ENCODE measurements at regions not wholly inside any gene's neighbourhood (a gene's known extent, or its start where the extent isn't known, plus 50 kb on each side); places are given as distances from the start of the nearest gene placed in this dataset.

GRCh38 chr12:124656947-124657434 lies 89.6 kb upstream of the NCOR2 start:
- H3K27me3 ChIP-seq (replicated peaks in 1 of 2; ENCODE audit: control insufficient read depth in 2 of 2, extremely low read depth in 1 of 2, insufficient read depth in 2 of 2, low read length in 1 of 2) = peaks cover 0 to 30% of the 10 kb centered on the region in 2 experiments
- H3K36me3 ChIP-seq (ENCODE audit: control insufficient read depth in 2 of 2, extremely low read depth in 1 of 2, insufficient read depth in 1 of 2, low read length in 1 of 2) = no peaks in the 10 kb centered on the region
- Mint-ChIP-seq H3K27ac (no peak overlapping the region), H3K27me3 (peaks cover 0 to 9% of the 10 kb centered on the region in 2 donors), H3K36me3 (no peaks in the 10 kb centered on the region), H3K4me3 (no peak overlapping the region), H3K9me3 (peaks cover 0 to 4% (median 0%) of the 10 kb centered on the region in 3 donors), H3K4me1 (peaks cover 0 to 4% (median 3%) of the 10 kb centered on the region in 3 donors)
- peaks cover 0 to 3% of the 10 kb centered on the region in 2 experiments for H3K4me1 ChIP-seq (ENCODE audit: control insufficient read depth in 1 of 2, extremely low read depth in 1 of 2, insufficient read depth in 2 of 2, low read length in 2 of 2)
- H3K4me3 ChIP-seq (ENCODE audit: control insufficient read depth in 1 of 2, extremely low read depth in 1 of 2, low read length in 1 of 2) = no peak overlapping the region
- ATAC-seq (replicated peaks in 1 of 4) (no peak), DNase-seq (no peak)
- no peak overlapping the region for H3K27ac ChIP-seq (ENCODE audit: low read length)
- ChIA-PET CTCF (no interaction called here), POLR2A (no interaction called here)
- H3K9me3 ChIP-seq = no peaks in the 10 kb centered on the region
- WGBS (ENCODE audit: insufficient coverage) = 42% methylated on average over 4 of the region's 8 CpGs

DNA sequence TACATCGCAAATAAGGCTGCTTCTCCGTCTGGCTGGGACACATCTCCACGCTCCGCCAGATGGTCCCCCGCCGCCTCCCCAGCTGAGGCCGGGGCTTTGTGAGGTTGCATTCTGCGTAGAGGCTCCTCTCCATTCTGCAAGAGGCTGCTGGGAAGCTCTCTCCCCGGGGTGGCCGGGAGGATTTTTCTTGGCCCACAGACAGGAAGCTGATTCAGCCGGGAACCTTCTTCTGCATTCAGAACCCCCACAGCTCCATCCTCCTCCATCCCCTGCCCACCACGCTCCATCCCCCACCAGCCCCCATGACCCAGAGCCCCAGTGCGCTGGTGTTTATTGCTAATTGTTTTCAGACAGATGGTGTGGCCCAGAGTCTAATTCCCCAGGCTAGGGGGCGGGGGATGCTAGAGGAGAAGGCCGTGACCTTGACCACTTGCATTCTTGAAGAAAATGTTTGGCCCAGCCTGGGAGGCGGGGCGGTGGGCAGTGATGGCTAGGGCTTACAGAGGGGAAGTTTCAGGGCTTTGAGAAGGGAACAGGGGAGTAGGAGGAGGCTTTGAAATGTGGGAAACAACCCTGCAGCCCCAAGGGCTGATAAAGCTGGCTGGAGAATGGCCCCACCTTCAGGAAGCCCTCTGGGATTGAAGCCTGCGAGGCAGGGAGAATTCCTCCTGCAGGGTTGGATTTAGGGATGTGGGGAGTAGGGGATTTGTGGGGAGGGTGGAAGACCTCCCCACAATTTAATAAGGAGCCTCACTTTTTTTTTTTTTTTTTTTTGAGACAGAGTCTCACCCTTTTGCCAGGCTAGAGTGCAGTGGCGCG lies 88.5 kb upstream of the NCOR2 start:
- POLR2A ChIA-PET = no interaction called here
- Histone ChIP-seq H3K4me1 (ENCODE audit: control insufficient read depth in 1 of 2, extremely low read depth in 1 of 2, insufficient read depth in 2 of 2, low read length in 2 of 2) (peaks cover 0 to 3% of the 10 kb centered on the region in 2 experiments), H3K9me3 (no peaks in the 10 kb centered on the region), H3K27ac (ENCODE audit: low read length) (no peak overlapping the region), H3K4me3 (ENCODE audit: control insufficient read depth in 1 of 2, extremely low read depth in 1 of 2, low read length in 1 of 2) (no peak overlapping the region), H3K36me3 (ENCODE audit: control insufficient read depth in 2 of 2, extremely low read depth in 1 of 2, insufficient read depth in 1 of 2, low read length in 1 of 2) (no peaks in the 10 kb centered on the region), H3K27me3 (replicated peaks in 1 of 2; ENCODE audit: control insufficient read depth in 2 of 2, extremely low read depth in 1 of 2, insufficient read depth in 2 of 2, low read length in 1 of 2) (peaks cover 0 to 30% of the 10 kb centered on the region in 2 experiments)
- no peak for DNase-seq
- ATAC-seq (replicated peaks in 1 of 4) = no peak
- no peaks in the 10 kb centered on the region for H3K36me3 Mint-ChIP-seq
- no peak overlapping the region for H3K4me3 Mint-ChIP-seq
- peaks cover 0 to 4% (median 3%) of the 10 kb centered on the region in 3 donors for H3K4me1 Mint-ChIP-seq
- peaks cover 0 to 4% (median 0%) of the 10 kb centered on the region in 3 donors for H3K9me3 Mint-ChIP-seq
- H3K27ac Mint-ChIP-seq = no peak overlapping the region
- 90% methylated on average over 5 of the region's 20 CpGs for WGBS (ENCODE audit: insufficient coverage)
- CTCF ChIA-PET = no interaction called here
- H3K27me3 Mint-ChIP-seq = peaks cover 0 to 9% of the 10 kb centered on the region in 2 donors

DNA sequence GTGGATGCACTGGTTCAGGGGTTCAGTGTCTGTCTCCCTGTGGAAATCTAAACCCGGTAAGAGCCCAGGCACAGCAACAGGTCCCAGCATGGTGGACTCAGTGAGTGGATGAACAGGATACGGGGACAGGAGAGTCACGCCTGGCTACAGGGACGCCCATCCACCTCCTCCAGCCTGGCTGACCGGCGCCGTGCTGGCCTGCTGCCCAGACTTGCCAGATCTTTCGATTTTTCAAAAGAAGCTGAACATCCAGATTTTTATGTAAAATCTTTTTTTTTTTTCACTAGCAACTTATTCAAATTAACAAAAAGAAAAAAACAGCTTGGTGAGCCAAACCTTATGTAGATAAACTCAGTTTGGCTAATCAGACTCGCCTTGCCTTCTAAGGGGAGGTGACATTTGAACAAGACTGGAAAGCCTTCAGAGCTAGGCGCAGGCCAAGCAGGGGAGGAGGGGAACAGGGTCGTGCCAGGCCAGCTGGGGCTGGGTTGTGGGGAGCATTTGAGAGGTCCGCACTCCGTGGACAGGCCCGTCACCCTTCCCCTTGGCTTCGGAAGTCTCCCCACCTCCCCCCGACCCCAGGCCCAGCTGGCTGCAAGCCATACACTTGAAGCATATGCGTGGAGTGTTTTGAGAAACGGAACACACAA lies 87.8 kb upstream of the NCOR2 start:
- no peaks in the 10 kb centered on the region for H3K9me3 ChIP-seq
- peaks cover 0 to 30% of the 10 kb centered on the region in 2 experiments for H3K27me3 ChIP-seq (replicated peaks in 1 of 2; ENCODE audit: control insufficient read depth in 2 of 2, extremely low read depth in 1 of 2, insufficient read depth in 2 of 2, low read length in 1 of 2)
- Mint-ChIP-seq H3K27ac (no peak overlapping the region), H3K4me3 (no peak overlapping the region), H3K36me3 (no peaks in the 10 kb centered on the region), H3K27me3 (peaks cover 0 to 9% of the 10 kb centered on the region in 2 donors), H3K4me1 (peaks cover 0 to 4% (median 3%) of the 10 kb centered on the region in 3 donors), H3K9me3 (peaks cover 0 to 4% (median 0%) of the 10 kb centered on the region in 3 donors)
- WGBS (ENCODE audit: insufficient coverage) = 77% methylated on average over 15 of the region's 18 CpGs
- H3K4me1 ChIP-seq (ENCODE audit: control insufficient read depth in 1 of 2, extremely low read depth in 1 of 2, insufficient read depth in 2 of 2, low read length in 2 of 2) = peaks cover 0 to 3% of the 10 kb centered on the region in 2 experiments
- ChIA-PET POLR2A (interaction anchor here in 1 of 2 donors (0.6 kb wide), 1 partner anchor 163 kb away, joined by 6 read pairs; no protein-coding TSS in a partner anchor), CTCF (no interaction called here)
- DNase-seq = no peak
- H3K36me3 ChIP-seq (ENCODE audit: control insufficient read depth in 2 of 2, extremely low read depth in 1 of 2, insufficient read depth in 1 of 2, low read length in 1 of 2) = no peaks in the 10 kb centered on the region
- H3K27ac ChIP-seq (ENCODE audit: low read length) = no peak overlapping the region
- H3K4me3 ChIP-seq (ENCODE audit: control insufficient read depth in 1 of 2, extremely low read depth in 1 of 2, low read length in 1 of 2) = no peak overlapping the region
- ATAC-seq (replicated peaks in 1 of 4) = no peak

DNA sequence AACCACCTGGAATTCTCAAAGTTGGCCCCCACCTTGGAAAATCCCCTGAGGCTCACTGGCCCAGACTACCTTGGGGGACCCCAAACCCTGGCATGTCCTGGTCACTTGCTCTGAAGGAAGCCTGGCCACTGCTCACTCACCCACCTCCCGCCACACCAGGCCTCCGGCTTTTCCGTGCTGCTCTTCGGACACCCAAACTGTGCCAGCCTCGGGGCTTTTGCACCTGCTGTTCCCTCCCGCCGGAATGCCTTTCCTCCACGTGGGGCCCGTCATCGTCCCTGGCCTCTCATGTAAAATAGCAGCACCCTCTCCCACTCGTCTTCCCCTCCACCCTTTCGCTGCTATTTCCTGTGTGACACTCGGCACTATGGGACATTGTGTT lies 87.2 kb upstream of the NCOR2 start:
- CTCF ChIA-PET = no interaction called here
- Histone ChIP-seq H3K4me1 (ENCODE audit: control insufficient read depth in 1 of 2, extremely low read depth in 1 of 2, insufficient read depth in 2 of 2, low read length in 2 of 2) (peaks cover 0 to 3% of the 10 kb centered on the region in 2 experiments), H3K27me3 (replicated peaks in 1 of 2; ENCODE audit: control insufficient read depth in 2 of 2, extremely low read depth in 1 of 2, insufficient read depth in 2 of 2, low read length in 1 of 2) (peaks cover 0 to 30% of the 10 kb centered on the region in 2 experiments), H3K9me3 (no peaks in the 10 kb centered on the region), H3K27ac (ENCODE audit: low read length) (no peak overlapping the region), H3K4me3 (ENCODE audit: control insufficient read depth in 1 of 2, extremely low read depth in 1 of 2, low read length in 1 of 2) (no peak overlapping the region), H3K36me3 (ENCODE audit: control insufficient read depth in 2 of 2, extremely low read depth in 1 of 2, insufficient read depth in 1 of 2, low read length in 1 of 2) (no peaks in the 10 kb centered on the region)
- H3K4me1 Mint-ChIP-seq = peaks cover 0 to 4% (median 3%) of the 10 kb centered on the region in 3 donors
- peaks cover 0 to 4% (median 0%) of the 10 kb centered on the region in 3 donors for H3K9me3 Mint-ChIP-seq
- POLR2A ChIA-PET = interaction anchor here in 1 of 2 donors (0.6 kb wide), 1 partner anchor 162 kb away, joined by 6 read pairs; no protein-coding TSS in a partner anchor
- no peak for DNase-seq
- H3K27ac Mint-ChIP-seq = no peak overlapping the region
- H3K36me3 Mint-ChIP-seq = no peaks in the 10 kb centered on the region
- ATAC-seq (replicated peaks in 1 of 4) = no peak
- peaks cover 0 to 9% of the 10 kb centered on the region in 2 donors for H3K27me3 Mint-ChIP-seq
- H3K4me3 Mint-ChIP-seq = no peak overlapping the region
- 86% methylated on average over 5 of the region's 13 CpGs for WGBS (ENCODE audit: insufficient coverage)

DNA sequence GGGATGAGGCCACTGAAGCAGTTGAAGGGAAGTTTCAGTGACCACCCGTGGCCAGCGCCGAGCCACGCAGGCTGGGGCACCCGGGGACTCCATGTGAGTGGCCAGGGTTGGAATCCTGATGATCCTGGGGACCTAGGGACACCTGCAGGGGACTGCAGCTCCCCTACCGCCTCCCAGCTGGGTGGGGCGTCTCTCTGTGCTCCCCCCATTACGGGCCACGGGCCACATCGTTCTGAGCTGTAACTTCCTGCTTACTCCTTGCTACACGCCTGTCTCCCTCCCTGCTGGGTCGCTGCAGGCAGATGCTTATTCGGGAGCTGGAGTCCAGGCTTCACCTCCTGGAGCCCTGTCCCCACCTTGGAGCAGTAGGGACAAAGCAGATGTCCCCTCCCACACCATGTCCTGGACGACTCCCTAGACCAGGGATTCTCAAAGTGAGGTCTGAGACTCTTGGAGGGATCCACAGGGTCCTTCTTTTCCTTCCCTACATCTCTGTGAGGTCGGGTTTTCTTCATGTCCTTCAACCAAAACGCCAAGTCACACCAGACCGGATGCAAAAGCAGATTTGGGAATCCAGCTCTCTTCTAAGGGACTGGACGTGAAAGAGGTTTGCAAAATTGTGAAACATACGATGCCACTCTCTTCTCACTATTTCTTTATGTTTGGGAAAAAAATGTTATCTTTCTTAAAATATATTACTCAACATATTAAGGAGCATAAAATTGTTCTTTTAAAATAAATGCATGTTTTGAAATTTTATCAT lies 85.9 kb upstream of the NCOR2 start:
- CTCF ChIA-PET = no interaction called here

DNA sequence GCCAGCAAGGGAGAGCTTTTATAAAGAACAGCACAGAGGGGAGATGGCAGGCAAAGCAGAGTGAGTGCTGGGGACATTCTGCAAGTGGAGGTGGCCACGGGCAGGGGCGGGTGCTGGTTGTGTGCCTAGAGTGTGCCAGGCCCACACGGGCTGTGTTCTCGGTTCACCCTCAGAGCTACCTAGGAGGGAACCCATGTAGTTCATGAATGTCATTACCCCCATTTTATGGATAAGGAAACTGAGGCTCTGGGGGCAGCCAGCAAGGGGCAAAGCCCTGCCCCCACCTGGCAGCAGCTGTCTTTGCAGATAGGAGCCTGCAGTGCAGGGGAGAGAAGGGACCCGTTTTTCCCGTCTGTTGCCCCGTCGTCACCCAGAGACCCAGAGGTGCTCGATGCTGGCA lies 85.2 kb upstream of the NCOR2 start:
- Mint-ChIP-seq H3K4me3 (no peak overlapping the region), H3K36me3 (no peaks in the 10 kb centered on the region), H3K27me3 (peaks cover 0 to 9% of the 10 kb centered on the region in 2 donors), H3K27ac (no peak overlapping the region), H3K9me3 (peaks cover 0 to 9% (median 5%) of the 10 kb centered on the region in 3 donors), H3K4me1 (peaks cover 0 to 5% (median 3%) of the 10 kb centered on the region in 3 donors)
- CTCF ChIA-PET = no interaction called here
- Histone ChIP-seq H3K27ac (ENCODE audit: low read length) (no peak overlapping the region), H3K4me3 (ENCODE audit: control insufficient read depth in 1 of 2, extremely low read depth in 1 of 2, low read length in 1 of 2) (no peak overlapping the region), H3K27me3 (replicated peaks in 1 of 2; ENCODE audit: control insufficient read depth in 2 of 2, extremely low read depth in 1 of 2, insufficient read depth in 2 of 2, low read length in 1 of 2) (peaks cover 0 to 28% of the 10 kb centered on the region in 2 experiments), H3K4me1 (ENCODE audit: control insufficient read depth in 1 of 2, extremely low read depth in 1 of 2, insufficient read depth in 2 of 2, low read length in 2 of 2) (peaks cover 0 to 3% of the 10 kb centered on the region in 2 experiments), H3K9me3 (no peaks in the 10 kb centered on the region), H3K36me3 (ENCODE audit: control insufficient read depth in 2 of 2, extremely low read depth in 1 of 2, insufficient read depth in 1 of 2, low read length in 1 of 2) (no peaks in the 10 kb centered on the region)
- WGBS (ENCODE audit: insufficient coverage) = 90% methylated on average over 4 of the region's 9 CpGs
- no peak for DNase-seq
- ATAC-seq (replicated peaks in 1 of 4) = no peak
- POLR2A ChIA-PET = no interaction called here

More for the DNA sequence above, 85.9 kb upstream of the NCOR2 start:
- Mint-ChIP-seq H3K4me1 (peaks cover 0 to 4% (median 3%) of the 10 kb centered on the region in 3 donors), H3K4me3 (no peak overlapping the region), H3K27ac (no peak overlapping the region), H3K36me3 (no peaks in the 10 kb centered on the region), H3K27me3 (peaks cover 0 to 9% of the 10 kb centered on the region in 2 donors), H3K9me3 (peaks cover 0 to 8% (median 3%) of the 10 kb centered on the region in 3 donors)
- Histone ChIP-seq H3K9me3 (no peaks in the 10 kb centered on the region), H3K4me1 (ENCODE audit: control insufficient read depth in 1 of 2, extremely low read depth in 1 of 2, insufficient read depth in 2 of 2, low read length in 2 of 2) (peaks cover 0 to 3% of the 10 kb centered on the region in 2 experiments), H3K27ac (ENCODE audit: low read length) (no peak overlapping the region), H3K4me3 (ENCODE audit: control insufficient read depth in 1 of 2, extremely low read depth in 1 of 2, low read length in 1 of 2) (no peak overlapping the region), H3K36me3 (ENCODE audit: control insufficient read depth in 2 of 2, extremely low read depth in 1 of 2, insufficient read depth in 1 of 2, low read length in 1 of 2) (no peaks in the 10 kb centered on the region), H3K27me3 (replicated peaks in 1 of 2; ENCODE audit: control insufficient read depth in 2 of 2, extremely low read depth in 1 of 2, insufficient read depth in 2 of 2, low read length in 1 of 2) (peaks cover 0 to 28% of the 10 kb centered on the region in 2 experiments)
- POLR2A ChIA-PET = no interaction called here
- ATAC-seq (replicated peaks in 1 of 4) (no peak), DNase-seq (no peak)
- 41% methylated on average over 11 of the region's 19 CpGs for WGBS (ENCODE audit: insufficient coverage)
